HepG2 (cell line): ENCODE measurements at regions not wholly inside any gene's neighbourhood (a gene's known extent, or its start where the extent isn't known, plus 50 kb on each side); places are given as distances from the start of the nearest gene placed in this dataset.

ENCODE experiments used
- ATAC-seq: fragments of 200-7000 bp; cut with Tn5 transposase; 3 replicates; pipeline ENCODE4 v1.9.1; 2020; ENCODE audit warnings: mild to moderate bottlenecking, moderate library complexity
- BruUV-seq: library from RNA; stranded (reverse); fragments of 400-500 nt; replicated peaks from 2 replicates; lab custom pipeline; 2021; lab: Mats Ljungman, UMichigan
- CTCF ChIA-PET: fragments of 300-600 bp; formaldehyde crosslinking; extraction: SDS; loops from one replicate; lab custom pipeline; 2021; ENCODE audit warnings: low total read pairs, inconsistent platforms, low intra/inter-chr PET ratio; lab: Yijun Ruan, JAX
- POLR2A ChIA-PET: fragments of 350-600 bp; sonication (Branson Sonifier 250); formaldehyde crosslinking; loops from one replicate; lab custom pipeline; 2020; ENCODE audit warnings: antibody characterized with exemption, inconsistent platforms; lab: Yijun Ruan, JAX
- DNase-seq: peaks from one replicate; pipeline ENCODE4 v3.0.0-alpha.2; 2015; ENCODE audit warnings: low spot score
- FAIRE-seq: peaks from 3 replicates; lab custom pipeline; 2011; peaks lifted over from hg19 to GRCh38; lab: Jason Lieb, UNC
- H2AFZ ChIP-seq: one replicate; pipeline ENCODE4 v1.6.1; 2011; ENCODE audit warnings: low read length, inconsistent platforms
- H3K27ac ChIP-seq: fragments of 300-600 bp; 3 replicates; pipeline ENCODE4 v1.8.0; 2011; ENCODE audit warnings: mixed run types, mild to moderate bottlenecking, mixed read lengths, low read length, inconsistent platforms; ENCODE audit not compliant: insufficient read depth; ENCODE audit errors: extremely low read length
- H3K27me3 ChIP-seq, 2 experiments: fragments of 200-600 bp in 1 of 2; 2 replicates in 1 of 2; 3 replicates in 1 of 2; pipeline versions ENCODE4 v1.6.0 to v1.8.0; 2011; ENCODE audit warnings: low read length in 2 of 2, mild to moderate bottlenecking in 2 of 2, moderate library complexity in 2 of 2, inconsistent platforms in 1 of 2; ENCODE audit not compliant: insufficient read depth in 2 of 2, control insufficient read depth in 1 of 2
- H3K36me3 ChIP-seq, 2 experiments: fragments of 200-600 bp in 1 of 2; replicated peaks in 1 of 2; 2 replicates in 1 of 2; 3 replicates in 1 of 2; pipeline versions ENCODE4 v1.5.1 to v1.8.0; 2011; ENCODE audit warnings: low read length in 2 of 2, inconsistent platforms in 1 of 2; ENCODE audit not compliant: insufficient read depth in 2 of 2, control insufficient read depth in 1 of 2
- H3K4me1 ChIP-seq: 2 replicates; pipeline ENCODE4 v1.5.1; 2012; ENCODE audit warnings: low read length, inconsistent platforms; ENCODE audit not compliant: insufficient read depth
- H3K4me2 ChIP-seq: 2 replicates; pipeline ENCODE4 v1.6.0; 2011; ENCODE audit warnings: low read depth, low read length, inconsistent platforms
- H3K4me3 ChIP-seq, 3 experiments: fragments of 200-600 bp in 1 of 3; sonication (generic), shearing (Covaris generic) in 1 of 3; replicated peaks in 1 of 3; 2 replicates each; pipeline ENCODE4 v1.5.1; 2011 to 2016; ENCODE audit warnings: low read length in 3 of 3, inconsistent platforms in 2 of 3, low read depth in 2 of 3, mild to moderate bottlenecking in 2 of 3, control low read depth in 1 of 3, mixed read lengths in 1 of 3; ENCODE audit not compliant: insufficient read depth in 1 of 3
- H3K79me2 ChIP-seq: one replicate; pipeline ENCODE4 v1.6.1; 2011; ENCODE audit warnings: low read length, inconsistent platforms; ENCODE audit not compliant: insufficient read depth
- H3K9ac ChIP-seq: 2 replicates; pipeline ENCODE4 v1.6.0; 2011; ENCODE audit warnings: mild to moderate bottlenecking, low read depth, low read length, inconsistent platforms; ENCODE audit not compliant: insufficient read depth
- H3K9me3 ChIP-seq: 2 replicates; pipeline ENCODE4 v1.5.1; 2012; ENCODE audit warnings: mild to moderate bottlenecking, low read length
- H4K20me1 ChIP-seq: 2 replicates; pipeline ENCODE4 v1.6.0; 2011; ENCODE audit warnings: inconsistent platforms, mild to moderate bottlenecking, low read length, moderate library complexity; ENCODE audit not compliant: insufficient read depth
- ELF1 ChIP-seq: sonication (generic); formaldehyde crosslinking; IDR thresholded peaks from 2 replicates; pipeline ENCODE4 v1.4.0; 2020; ENCODE audit warnings: missing genetic modification reagents
- KLF12 ChIP-seq: sonication (generic); formaldehyde crosslinking; IDR thresholded peaks from 2 replicates; pipeline ENCODE4 v1.4.0; 2020; ENCODE audit warnings: missing genetic modification reagents, borderline replicate concordance
- MNT ChIP-seq: fragments of 450-650 bp; IDR thresholded peaks from 2 replicates; pipeline ENCODE4 v1.6.1; 2016
- RFXAP ChIP-seq: sonication (generic); formaldehyde crosslinking; IDR thresholded peaks from 2 replicates; pipeline ENCODE4 v1.4.0; 2020; ENCODE audit warnings: missing genetic modification reagents, borderline replicate concordance
- ZNF546 ChIP-seq: sonication (generic); formaldehyde crosslinking; conservative IDR thresholded peaks from 2 replicates; pipeline ENCODE4 v1.8.1; 2023; ENCODE audit warnings: mild to moderate bottlenecking, missing genetic modification reagents
- ZNF552 ChIP-seq: sonication (generic); formaldehyde crosslinking; IDR thresholded peaks from 2 replicates; pipeline ENCODE4 v1.9.0; 2022; ENCODE audit warnings: missing genetic modification reagents, mild to moderate bottlenecking, borderline replicate concordance
- ZNF776 ChIP-seq: sonication (generic); formaldehyde crosslinking; IDR thresholded peaks from 2 replicates; pipeline ENCODE4 v1.4.0; 2020; ENCODE audit warnings: mild to moderate bottlenecking, missing genetic modification reagents
- WGBS: methylation state at CpG from one replicate; pipeline ENCODE4 v1.1.6; 2017; ENCODE audit warnings: low lambda C conversion rate; 5-methylcytosine and 5-hydroxymethylcytosine counted together
- in situ Hi-C: cut with HindIII; loops from 2 replicates; pipeline ENCODE4 v1.10.0; 2017; ENCODE audit warnings: low pct_unique_long_range_greater_than_20kb; ENCODE audit not compliant: extremely low pct_ligation_motif_present
- intact Hi-C: fragments of 100-400 bp; cut with micrococcal nuclease; formaldehyde crosslinking; loops from one replicate; pipeline ENCODE4 v1.10.0; 2022; ENCODE audit not compliant: unreplicated experiment

DNA sequence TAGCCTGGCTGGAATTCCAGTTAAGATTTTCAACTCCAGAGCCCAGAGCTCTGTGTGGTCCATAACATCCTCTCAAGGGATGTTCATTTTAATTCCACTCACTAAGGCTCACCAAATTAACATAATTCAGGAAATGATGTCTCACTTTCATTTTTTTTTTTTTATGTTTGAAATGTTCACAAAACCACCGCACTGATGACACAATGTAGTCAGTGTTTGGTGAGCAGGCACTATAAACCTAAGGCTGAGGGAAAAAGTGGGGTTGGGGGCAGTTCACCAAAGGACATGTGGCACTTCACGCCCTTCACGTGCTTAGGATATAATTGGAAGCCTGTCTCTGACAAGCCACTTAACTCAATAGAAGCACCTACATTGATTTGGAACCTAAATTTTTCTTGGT is 177.3 kb upstream of the CAMK1G start:
- Histone ChIP-seq H3K4me2 (no peak overlapping the region), H3K27ac (no peak overlapping the region), H3K36me3 (no peaks in the 10 kb centered on the region), H3K4me3 (no peak overlapping the region), H3K9ac (no peak overlapping the region), H3K4me1 (no peaks in the 10 kb centered on the region), H3K27me3 (no peaks in the 10 kb centered on the region), H2AFZ (no peak overlapping the region), H3K9me3 (no peaks in the 10 kb centered on the region), H4K20me1 (no peaks in the 10 kb centered on the region), H3K79me2 (no peaks in the 10 kb centered on the region)
- ChIA-PET CTCF (no interaction called here), POLR2A (no interaction called here)
- TF ChIP-seq ZNF546 (no peak), MNT (peak; percentile 73)
- DNase-seq (no peak), FAIRE-seq (no peak), ATAC-seq (no peak)
- intact Hi-C loops (no loop called here), in situ Hi-C loops (no loop called here)
- whole genome bisulfite sequencing: 0% methylated on average over 3 of the region's 3 CpGs
- no TSS peak for BruUV-seq

DNA sequence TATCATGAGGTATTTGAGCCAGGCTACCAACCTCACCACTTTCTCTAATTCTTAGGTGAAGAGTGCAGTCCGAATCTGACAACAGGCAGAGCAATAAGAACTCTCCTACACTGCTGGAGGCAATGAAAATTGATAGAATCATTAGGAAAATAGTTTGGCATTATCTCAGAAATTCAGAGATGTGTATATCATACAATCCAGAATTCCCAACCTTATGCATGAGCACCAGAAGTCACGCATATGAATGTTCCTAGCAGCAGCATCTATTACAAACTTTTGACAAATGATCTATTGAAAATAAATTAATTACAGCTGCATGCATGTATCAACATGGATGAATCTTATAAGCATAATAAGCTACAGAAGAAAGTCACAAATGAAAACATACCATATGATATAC is 176.9 kb upstream of the CAMK1G start:
- ChIA-PET POLR2A (no interaction called here), CTCF (no interaction called here)
- H4K20me1 ChIP-seq: no peaks in the 10 kb centered on the region
- H3K9ac ChIP-seq: no peak overlapping the region
- no peak overlapping the region for H3K27ac ChIP-seq
- TF ChIP-seq KLF12 (CRISPR knock-in tag) (no peak), ZNF776 (CRISPR knock-in tag) (no peak), RFXAP (CRISPR knock-in tag) (no peak), ELF1 (CRISPR knock-in tag) (no peak), ZNF552 (CRISPR knock-in tag) (no peak)
- no TSS peak for BruUV-seq
- FAIRE-seq: no peak
- H3K27me3 ChIP-seq: no peaks in the 10 kb centered on the region
- no peak for ATAC-seq
- H2AFZ ChIP-seq: no peak overlapping the region
- WGBS: 5% methylated on average over 2 of the region's 2 CpGs
- H3K4me2 ChIP-seq: no peak overlapping the region
- in situ Hi-C loops: no loop called here
- intact Hi-C loops: no loop called here
- H3K36me3 ChIP-seq: no peaks in the 10 kb centered on the region
- H3K4me1 ChIP-seq: no peaks in the 10 kb centered on the region
- no peak for DNase-seq
- no peaks in the 10 kb centered on the region for H3K79me2 ChIP-seq
- H3K4me3 ChIP-seq: no peak overlapping the region
- H3K9me3 ChIP-seq: no peaks in the 10 kb centered on the region
